H1 (cell line): ENCODE measurements at regions not wholly inside any gene's neighbourhood (a gene's known extent, or its start where the extent isn't known, plus 50 kb on each side); places are given as distances from the start of the nearest gene placed in this dataset.

Experiments
- EZH2 ChIP-seq: fragments of 200-600 bp; sonication (generic); IDR thresholded peaks from 2 replicates; pipeline ENCODE4 v1.7.1; 2012; ENCODE audit warnings: low read depth, mild to moderate bottlenecking, moderate library complexity, low read length, inconsistent platforms; ENCODE audit not compliant: severe bottlenecking
- KDM1A ChIP-seq: fragments of 200-600, 300-600 bp; sonication (generic); IDR thresholded peaks from 2 replicates; pipeline ENCODE4 v1.7.1; 2016; ENCODE audit warnings: mild to moderate bottlenecking, low read length, borderline replicate concordance
- SUZ12 ChIP-seq: fragments of 200-600 bp; sonication (generic); IDR thresholded peaks from 2 replicates; pipeline ENCODE4 v1.6.1; 2012; ENCODE audit warnings: mild to moderate bottlenecking, inconsistent platforms, low read length, moderate library complexity, mixed read lengths

GRCh38 chr1:29488086-29488793, 251.9 kb downstream of the PTPRU start:
- TF ChIP-seq SUZ12 (no peak), KDM1A (no peak), EZH2 (no peak)
